SH-SY5Y (cell line): ENCODE measurements at regions not wholly inside any gene's neighbourhood (a gene's known extent, or its start where the extent isn't known, plus 50 kb on each side); places are given as distances from the start of the nearest gene placed in this dataset.

Source experiments
- GATA2 ChIP-seq: IDR thresholded peaks from 2 replicates; pipeline ENCODE4 v1.6.1; 2011; ENCODE audit warnings: mild to moderate bottlenecking, low read depth, low read length
- GATA3 ChIP-seq: IDR thresholded peaks from 2 replicates; pipeline ENCODE4 v1.6.1; 2011; ENCODE audit warnings: low read depth, mild to moderate bottlenecking, low read length, moderate library complexity

DNA sequence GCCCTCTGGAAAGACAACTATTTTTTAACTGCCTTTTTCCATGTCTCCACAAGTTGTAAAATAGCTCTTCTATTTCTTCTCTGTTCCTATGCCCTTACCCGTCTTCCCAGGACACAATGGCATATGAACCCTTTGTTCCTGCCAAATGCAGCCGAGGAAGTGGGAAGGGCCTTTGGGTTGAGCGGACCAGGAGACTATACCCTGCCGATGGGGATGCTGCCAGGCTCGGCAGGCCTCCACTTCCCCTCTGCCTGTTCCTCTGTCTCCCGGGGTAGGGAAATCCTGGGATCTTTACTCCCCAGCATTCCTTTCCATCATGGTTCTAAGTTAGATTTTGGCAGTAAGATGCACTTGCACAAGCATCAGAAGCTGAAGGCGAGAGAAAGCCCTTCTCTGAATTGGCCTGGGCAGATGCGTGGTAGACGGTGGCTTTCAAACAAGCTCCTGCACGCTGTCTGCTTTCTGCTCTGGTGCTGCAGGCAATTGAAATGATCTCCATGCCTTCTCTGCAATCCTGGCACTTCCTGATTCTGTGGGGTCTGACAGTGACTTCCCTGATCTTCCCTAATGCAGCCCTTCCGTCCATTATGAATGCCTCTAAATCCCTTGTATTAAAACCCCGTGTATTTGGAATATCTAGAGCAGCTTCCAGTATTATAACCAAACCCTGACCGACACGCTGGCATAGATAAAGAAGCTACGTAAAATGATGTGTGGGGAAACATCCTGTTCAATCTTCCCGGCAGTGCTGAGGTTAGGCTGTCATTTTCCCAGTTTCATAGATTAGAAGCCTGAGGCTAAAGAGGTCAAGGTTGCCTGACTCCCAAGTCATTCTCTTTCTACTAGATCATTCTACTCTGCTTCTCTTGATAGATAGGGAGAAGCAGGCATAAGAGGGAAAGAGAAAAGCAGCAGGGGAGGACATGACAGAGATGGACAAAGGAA is 69.8 kb downstream of the MCFD2 start:
- no peak for TF ChIP-seq GATA2
- no peak for TF ChIP-seq GATA3
